ENCODE measurements at regions not wholly inside any gene's neighbourhood (a gene's known extent, or its start where the extent isn't known, plus 50 kb on each side); places are given as distances from the start of the nearest gene placed in this dataset.

GRCh38 chr22:47767403-47767802 is 1005.0 kb downstream of the TBC1D22A start:
- DNase-seq (ENCODE audit: low read depth, low spot score) = no peak

- no peak for DNase-seq (ENCODE audit: low read depth, low spot score)
These were observed 1003.3 kb downstream of the TBC1D22A start for GRCh38 chr22:47765757-47766156.

GRCh38 chr22:47762141-47762540 is 999.7 kb downstream of the TBC1D22A start:
- DNase-seq (ENCODE audit: low read depth, low spot score) = no peak

- no peak for DNase-seq (ENCODE audit: low read depth, low spot score)
These were observed 997.5 kb downstream of the TBC1D22A start for GRCh38 chr22:47759909-47760308.

- no peak for DNase-seq (ENCODE audit: low read depth, low spot score)
These were observed 995.3 kb downstream of the TBC1D22A start for GRCh38 chr22:47757741-47758140.

GRCh38 chr22:47750086-47750485 is 987.6 kb downstream of the TBC1D22A start:
- DNase-seq (ENCODE audit: low read depth, low spot score) = no peak

- DNase-seq (ENCODE audit: low read depth, low spot score) = no peak
These were observed 986.5 kb downstream of the TBC1D22A start for GRCh38 chr22:47748957-47749356.

- DNase-seq (ENCODE audit: low read depth, low spot score) = no peak
These were observed 985.8 kb downstream of the TBC1D22A start for GRCh38 chr22:47748271-47748670.

- no peak for DNase-seq (ENCODE audit: low read depth, low spot score)
These were observed 977.8 kb downstream of the TBC1D22A start for GRCh38 chr22:47740109-47740805.

GRCh38 chr22:47739291-47740015 is 977.0 kb downstream of the TBC1D22A start:
- DNase-seq (ENCODE audit: low read depth, low spot score) = no peak

- DNase-seq (ENCODE audit: low read depth, low spot score) = no peak
These were observed 976.1 kb downstream of the TBC1D22A start for GRCh38 chr22:47738472-47739013.

- DNase-seq (ENCODE audit: low read depth, low spot score) = no peak
These were observed 974.0 kb downstream of the TBC1D22A start for GRCh38 chr22:47736186-47737034.

- DNase-seq (ENCODE audit: low read depth, low spot score) = no peak
These were observed 972.1 kb downstream of the TBC1D22A start for GRCh38 chr22:47734511-47734910.

- no peak for DNase-seq (ENCODE audit: low read depth, low spot score)
These were observed 965.2 kb downstream of the TBC1D22A start for GRCh38 chr22:47727641-47728040.

GRCh38 chr22:47724751-47725150 is 962.3 kb downstream of the TBC1D22A start:
- no peak for DNase-seq (ENCODE audit: low read depth, low spot score)

- no peak for DNase-seq (ENCODE audit: low read depth, low spot score)
These were observed 961.6 kb downstream of the TBC1D22A start for GRCh38 chr22:47724030-47724429.

- DNase-seq (ENCODE audit: low read depth, low spot score) = no peak
These were observed 955.9 kb downstream of the TBC1D22A start for GRCh38 chr22:47718337-47718736.

- no peak for DNase-seq (ENCODE audit: low read depth, low spot score)
These were observed 954.6 kb downstream of the TBC1D22A start for GRCh38 chr22:47716890-47717615.

- DNase-seq (ENCODE audit: low read depth, low spot score) = no peak
These were observed 953.6 kb downstream of the TBC1D22A start for GRCh38 chr22:47715866-47716578.

- no peak for DNase-seq (ENCODE audit: low read depth, low spot score)
These were observed 951.5 kb downstream of the TBC1D22A start for GRCh38 chr22:47713941-47714340.

GRCh38 chr22:47710135-47710534 is 947.7 kb downstream of the TBC1D22A start:
- no peak for DNase-seq (ENCODE audit: low read depth, low spot score)
